ENCODE measurements at regions not wholly inside any gene's neighbourhood (a gene's known extent, or its start where the extent isn't known, plus 50 kb on each side); places are given as distances from the start of the nearest gene placed in this dataset.

DNA sequence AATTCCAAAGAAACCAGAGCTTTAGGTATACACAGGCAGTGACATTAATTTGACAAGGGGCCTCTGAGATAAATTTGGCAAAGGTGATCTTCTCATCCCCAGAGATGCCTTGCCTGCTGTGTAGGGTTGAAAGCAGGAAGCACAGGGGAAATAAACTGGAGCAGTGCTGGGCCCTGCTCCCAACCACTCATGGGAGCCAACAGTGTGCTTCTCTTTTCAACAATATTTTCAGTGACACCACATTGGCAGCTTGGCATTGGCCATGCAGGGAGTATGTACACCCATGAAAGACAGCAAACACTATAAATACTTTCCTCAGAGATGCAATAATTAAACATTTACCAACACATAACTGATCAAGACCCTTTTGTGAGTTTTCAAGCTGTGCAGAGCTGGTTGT is 90.7 kb upstream of the F13A1 start:
- no peaks in the 10 kb centered on the region for H3K79me2 ChIP-seq (ENCODE audit: control insufficient read depth, insufficient read depth, low read length)

DNA sequence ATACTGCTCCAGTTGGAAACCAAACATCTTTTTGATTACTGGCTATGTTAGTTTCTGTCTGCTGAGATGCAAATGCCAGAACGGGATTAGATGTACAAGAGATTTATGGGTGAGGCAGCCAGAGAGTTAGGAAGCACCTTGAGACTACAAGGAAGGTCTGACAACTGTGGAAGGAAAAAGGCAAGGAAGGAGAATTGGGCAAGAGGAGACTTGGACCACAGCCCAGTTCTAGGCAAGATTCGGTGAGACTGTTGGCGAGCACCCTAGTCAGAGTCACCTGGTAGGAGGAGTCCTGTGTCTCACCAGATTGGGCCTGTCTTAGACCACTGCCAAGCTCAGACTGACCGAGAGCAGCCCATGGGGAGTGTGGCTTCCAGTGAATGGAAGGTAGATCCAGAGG is 91.8 kb upstream of the F13A1 start:
- Histone ChIP-seq H3K27ac (ENCODE audit: low read length in 2 of 2) (no peak overlapping the region), H3K27me3 (replicated peaks in 1 of 4; ENCODE audit: control extremely low read depth in 1 of 4, control insufficient read depth in 3 of 4, insufficient read depth in 4 of 4, low read length in 3 of 4) (peaks cover 0 to 15% (median 7%) of the 10 kb centered on the region in 4 experiments), H3K79me2 (ENCODE audit: control insufficient read depth, insufficient read depth, low read length) (no peaks in the 10 kb centered on the region), H3K4me1 (ENCODE audit: control insufficient read depth in 2 of 2, insufficient read depth in 2 of 2, low read length in 2 of 2) (peaks cover 8 to 12% of the 10 kb centered on the region in 2 donors), H3K9ac (ENCODE audit: low read length) (no peak overlapping the region), H2AFZ (ENCODE audit: insufficient read depth, low read depth, low read length, poor library complexity, severe bottlenecking) (no peak overlapping the region), H3K4me2 (replicated peaks; ENCODE audit: low read depth, low read length, poor library complexity, severe bottlenecking) (no peak overlapping the region), H3K4me3 (ENCODE audit: control extremely low read depth in 1 of 5, extremely low read depth in 1 of 5, insufficient read depth in 1 of 5, low read depth in 2 of 5, low read length in 4 of 5) (no peak overlapping the region), H4K20me1 (ENCODE audit: control insufficient read depth, insufficient read depth, low read length, poor library complexity, severe bottlenecking) (no peaks in the 10 kb centered on the region), H3K36me3 (replicated peaks in 1 of 2; ENCODE audit: control extremely low read depth in 1 of 2, control insufficient read depth in 1 of 2, extremely low read depth in 1 of 2, insufficient read depth in 2 of 2, low read length in 1 of 2) (no peaks in the 10 kb centered on the region), H3K9me3 (ENCODE audit: control extremely low read depth in 1 of 3, control insufficient read depth in 2 of 3, insufficient read depth in 1 of 3, low read length in 2 of 3) (no peaks in the 10 kb centered on the region)
- POLR2A ChIA-PET, result no interaction called here
- no peak for TF ChIP-seq EZH2 (IDR thresholded peaks at IDR 0.05; ENCODE audit: borderline replicate concordance, insufficient read depth, low read depth, low read length, poor library complexity, severe bottlenecking)
- TF ChIP-seq, protein P1, sequence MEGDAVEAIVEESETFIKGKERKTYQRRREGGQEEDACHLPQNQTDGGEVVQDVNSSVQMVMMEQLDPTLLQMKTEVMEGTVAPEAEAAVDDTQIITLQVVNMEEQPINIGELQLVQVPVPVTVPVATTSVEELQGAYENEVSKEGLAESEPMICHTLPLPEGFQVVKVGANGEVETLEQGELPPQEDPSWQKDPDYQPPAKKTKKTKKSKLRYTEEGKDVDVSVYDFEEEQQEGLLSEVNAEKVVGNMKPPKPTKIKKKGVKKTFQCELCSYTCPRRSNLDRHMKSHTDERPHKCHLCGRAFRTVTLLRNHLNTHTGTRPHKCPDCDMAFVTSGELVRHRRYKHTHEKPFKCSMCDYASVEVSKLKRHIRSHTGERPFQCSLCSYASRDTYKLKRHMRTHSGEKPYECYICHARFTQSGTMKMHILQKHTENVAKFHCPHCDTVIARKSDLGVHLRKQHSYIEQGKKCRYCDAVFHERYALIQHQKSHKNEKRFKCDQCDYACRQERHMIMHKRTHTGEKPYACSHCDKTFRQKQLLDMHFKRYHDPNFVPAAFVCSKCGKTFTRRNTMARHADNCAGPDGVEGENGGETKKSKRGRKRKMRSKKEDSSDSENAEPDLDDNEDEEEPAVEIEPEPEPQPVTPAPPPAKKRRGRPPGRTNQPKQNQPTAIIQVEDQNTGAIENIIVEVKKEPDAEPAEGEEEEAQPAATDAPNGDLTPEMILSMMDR (IDR thresholded peaks at IDR 0.05), result no peak
- Mint-ChIP-seq H3K27me3 (peaks cover 29% of the 10 kb centered on the region), H3K4me1 (peaks cover 4% of the 10 kb centered on the region), H3K27ac (no peak overlapping the region), H3K4me3 (no peak overlapping the region), H3K9me3 (ENCODE audit: insufficient read depth) (no peaks in the 10 kb centered on the region)
- CTCF ChIA-PET, result interaction anchor here (1.2 to 1.4 kb wide), 2 partner anchors 83 to 88 kb away, joined by 3 read pairs; no protein-coding TSS in a partner anchor
- DNase-seq, result no peak
- no peak for ATAC-seq (ENCODE audit: low read depth)
- WGBS (ENCODE audit: insufficient coverage), result 90% methylated on average over 4 of the region's 4 CpGs
- intact Hi-C loops (cut with micrococcal nuclease), result no loop called here

More for the DNA sequence above, 90.7 kb upstream of the F13A1 start:
- POLR2A ChIA-PET, result no interaction called here
- Mint-ChIP-seq H3K27me3 (peaks cover 25% of the 10 kb centered on the region), H3K9me3 (ENCODE audit: insufficient read depth) (no peaks in the 10 kb centered on the region), H3K4me1 (peaks cover 4% of the 10 kb centered on the region), H3K4me3 (no peak overlapping the region), H3K27ac (no peak overlapping the region)
- TF ChIP-seq, protein P1 (IDR thresholded peaks at IDR 0.05), result no peak
- TF ChIP-seq EZH2 (IDR thresholded peaks at IDR 0.05; ENCODE audit: borderline replicate concordance, insufficient read depth, low read depth, low read length, poor library complexity, severe bottlenecking), result no peak
- intact Hi-C loops (cut with micrococcal nuclease), result no loop called here
- Histone ChIP-seq H3K4me1 (ENCODE audit: control insufficient read depth in 2 of 2, insufficient read depth in 2 of 2, low read length in 2 of 2) (peaks cover 19 to 23% of the 10 kb centered on the region in 2 donors), H3K27ac (ENCODE audit: low read length in 2 of 2) (no peak overlapping the region), H3K9me3 (ENCODE audit: control extremely low read depth in 1 of 3, control insufficient read depth in 2 of 3, insufficient read depth in 1 of 3, low read length in 2 of 3) (no peaks in the 10 kb centered on the region), H3K36me3 (replicated peaks in 1 of 2; ENCODE audit: control extremely low read depth in 1 of 2, control insufficient read depth in 1 of 2, extremely low read depth in 1 of 2, insufficient read depth in 2 of 2, low read length in 1 of 2) (no peaks in the 10 kb centered on the region), H2AFZ (ENCODE audit: insufficient read depth, low read depth, low read length, poor library complexity, severe bottlenecking) (no peak overlapping the region), H4K20me1 (ENCODE audit: control insufficient read depth, insufficient read depth, low read length, poor library complexity, severe bottlenecking) (no peaks in the 10 kb centered on the region), H3K9ac (ENCODE audit: low read length) (no peak overlapping the region), H3K27me3 (replicated peaks in 1 of 4; ENCODE audit: control extremely low read depth in 1 of 4, control insufficient read depth in 3 of 4, insufficient read depth in 4 of 4, low read length in 3 of 4) (peaks cover 0 to 15% (median 7%) of the 10 kb centered on the region in 4 experiments), H3K4me2 (replicated peaks; ENCODE audit: low read depth, low read length, poor library complexity, severe bottlenecking) (no peak overlapping the region), H3K4me3 (ENCODE audit: control extremely low read depth in 1 of 5, extremely low read depth in 1 of 5, insufficient read depth in 1 of 5, low read depth in 2 of 5, low read length in 4 of 5) (no peak overlapping the region)
- ATAC-seq (ENCODE audit: low read depth), result no peak
- DNase-seq, result no peak
- CTCF ChIA-PET, result interaction anchor here (0.7 to 1.4 kb wide), 3 partner anchors 84 to 138 kb away, joined by 3 read pairs; no protein-coding TSS in a partner anchor
